ENCODE measurements at regions not wholly inside any gene's neighbourhood (a gene's known extent, or its start where the extent isn't known, plus 50 kb on each side); places are given as distances from the start of the nearest gene placed in this dataset.
"Not testable (repeated sequence)": the region's sequence is repeated elsewhere in the genome, so short reads cannot be mapped to it uniquely, and the experiment has no call there.

- no peak for DNase-seq (ENCODE audit: low spot score)
Observed at GRCh38 chr6:166806217-166806838, 150.0 kb downstream of the RNASET2 start.

- DNase-seq (ENCODE audit: low spot score) = no peak
Observed at GRCh38 chr6:166803471-166803870, 152.9 kb downstream of the RNASET2 start.

GRCh38 chr6:166802401-166802800 is 153.9 kb downstream of the RNASET2 start:
- no peak for DNase-seq (ENCODE audit: low spot score)

- no peak for DNase-seq (ENCODE audit: low spot score)
Observed at GRCh38 chr6:166800137-166800536, 156.2 kb downstream of the RNASET2 start.

- DNase-seq (ENCODE audit: low spot score) = peak; percentile 15
Observed at GRCh38 chr6:166798652-166799051, 157.7 kb downstream of the RNASET2 start.

GRCh38 chr6:166796610-166797009 is 159.7 kb downstream of the RNASET2 start:
- no peak for DNase-seq (ENCODE audit: low spot score)

- no peak for DNase-seq (ENCODE audit: low spot score)
Observed at GRCh38 chr6:166795879-166796278, 160.5 kb downstream of the RNASET2 start.

GRCh38 chr6:166790808-166791207 is 163.8 kb upstream of the RPS6KA2 start:
- not testable (repeated sequence) for DNase-seq (ENCODE audit: low spot score)

- not testable (repeated sequence) for DNase-seq (ENCODE audit: low spot score)
Observed at GRCh38 chr6:166788846-166789529, 161.9 kb upstream of the RPS6KA2 start.

GRCh38 chr6:166786704-166787293 is 159.7 kb upstream of the RPS6KA2 start:
- peak; percentile 60 for DNase-seq (ENCODE audit: low spot score)

GRCh38 chr6:166785131-166785530 is 158.1 kb upstream of the RPS6KA2 start:
- no peak for DNase-seq (ENCODE audit: low spot score)

GRCh38 chr6:166784691-166785090 is 157.6 kb upstream of the RPS6KA2 start:
- DNase-seq (ENCODE audit: low spot score) = no peak

- no peak for DNase-seq (ENCODE audit: low spot score)
Observed at GRCh38 chr6:166782520-166782919, 155.5 kb upstream of the RPS6KA2 start.

GRCh38 chr6:166781331-166781730 is 154.3 kb upstream of the RPS6KA2 start:
- no peak for DNase-seq (ENCODE audit: low spot score)

- DNase-seq (ENCODE audit: low spot score) = no peak
Observed at GRCh38 chr6:166779963-166780683, 153.1 kb upstream of the RPS6KA2 start.

- no peak for DNase-seq (ENCODE audit: low spot score)
Observed at GRCh38 chr6:166779381-166779780, 152.3 kb upstream of the RPS6KA2 start.

GRCh38 chr6:166778776-166779175 is 151.7 kb upstream of the RPS6KA2 start:
- no peak for DNase-seq (ENCODE audit: low spot score)

- no peak for DNase-seq (ENCODE audit: low spot score)
Observed at GRCh38 chr6:166778046-166778445, 151.0 kb upstream of the RPS6KA2 start.

- no peak for DNase-seq (ENCODE audit: low spot score)
Observed at GRCh38 chr6:166777096-166777630, 150.1 kb upstream of the RPS6KA2 start.

- DNase-seq (ENCODE audit: low spot score) = no peak
Observed at GRCh38 chr6:166776571-166776970, 149.5 kb upstream of the RPS6KA2 start.

- no peak for DNase-seq (ENCODE audit: low spot score)
Observed at GRCh38 chr6:166775923-166776220, 148.8 kb upstream of the RPS6KA2 start.

- peak; percentile 56 for DNase-seq (ENCODE audit: low spot score)
Observed at GRCh38 chr6:166775180-166775922, 148.3 kb upstream of the RPS6KA2 start.
